GM12878 (cell line): ENCODE measurements at regions not wholly inside any gene's neighbourhood (a gene's known extent, or its start where the extent isn't known, plus 50 kb on each side); places are given as distances from the start of the nearest gene placed in this dataset.

Experiments used
- ATAC-seq: fragments of 200-7000 bp; cut with Tn5 transposase; 3 replicates; pipeline ENCODE4 v1.9.1; 2020; ENCODE audit warnings: mild to moderate bottlenecking, moderate library complexity
- BruUV-seq: library from RNA; stranded (reverse); fragments of 400-500 nt; replicated peaks from 2 replicates; lab custom pipeline; 2021; lab: Mats Ljungman, UMichigan
- CTCF ChIA-PET: fragments of 300-600 bp; sonication (Branson Sonifier 250); formaldehyde crosslinking; extraction: SDS; loops from one replicate; lab custom pipeline; 2021; ENCODE audit warnings: inconsistent platforms; lab: Yijun Ruan, JAX
- POLR2A ChIA-PET: fragments of 350-600 bp; formaldehyde crosslinking; extraction: SDS; loops from one replicate; lab custom pipeline; 2021; ENCODE audit warnings: inconsistent platforms; lab: Charles Lee
- RAD21 ChIA-PET: fragments of 300-600 bp; sonication (Branson Sonifier 250); formaldehyde crosslinking; loops from one replicate; lab custom pipeline; 2023; ENCODE audit warnings: antibody characterized with exemption; ENCODE audit not compliant: unreplicated experiment; lab: Charles Lee
- SMC1A ChIA-PET: fragments of 300-600 bp; sonication (Branson Sonifier 250); formaldehyde crosslinking; loops from one replicate; lab custom pipeline; 2023; ENCODE audit not compliant: unreplicated experiment, uncharacterized antibody; lab: Charles Lee
- DNase-seq: peaks from one replicate; pipeline ENCODE4 v3.0.0-alpha.2; 2011; ENCODE audit warnings: low read depth, low spot score
- FAIRE-seq: peaks from 3 replicates; lab custom pipeline; 2011; peaks lifted over from hg19 to GRCh38; lab: Jason Lieb, UNC
- H2AFZ ChIP-seq: 2 replicates; pipeline ENCODE4 v1.6.0; 2011; ENCODE audit warnings: low read depth, low read length, control low read depth; ENCODE audit not compliant: control insufficient read depth
- H3K27ac ChIP-seq: 2 replicates; pipeline ENCODE4 v1.5.1; 2011; ENCODE audit warnings: control low read depth; ENCODE audit not compliant: control insufficient read depth, insufficient read depth
- H3K27me3 ChIP-seq, 2 experiments: replicated peaks in 1 of 2; 2 replicates each; pipeline versions ENCODE4 v1.6.0 to v1.6.1; 2011; ENCODE audit warnings: low read length in 1 of 2; ENCODE audit not compliant: control insufficient read depth in 2 of 2, insufficient read depth in 2 of 2
- H3K36me3 ChIP-seq, 2 experiments: 2 replicates each; pipeline ENCODE4 v1.5.1; 2011; ENCODE audit warnings: low read length in 1 of 2; ENCODE audit not compliant: control insufficient read depth in 2 of 2, insufficient read depth in 2 of 2
- H3K4me1 ChIP-seq: 2 replicates; pipeline ENCODE4 v1.6.1; 2011; ENCODE audit warnings: mild to moderate bottlenecking, low read length, moderate library complexity, mixed read lengths; ENCODE audit not compliant: control insufficient read depth, insufficient read depth
- H3K4me2 ChIP-seq: 2 replicates; pipeline ENCODE4 v1.6.0; 2011; ENCODE audit warnings: control low read depth; ENCODE audit not compliant: control insufficient read depth, insufficient read depth
- H3K4me3 ChIP-seq: fragments of 200-600 bp; sonication (generic); 2 replicates; pipeline ENCODE4 v1.5.1; 2016
- H3K79me2 ChIP-seq: 2 replicates; pipeline ENCODE4 v1.6.0; 2011; ENCODE audit warnings: low read length; ENCODE audit not compliant: control insufficient read depth, insufficient read depth
- H3K9ac ChIP-seq: 2 replicates; pipeline ENCODE4 v1.8.0; 2011; ENCODE audit warnings: low read length, control low read depth, mixed read lengths; ENCODE audit not compliant: control insufficient read depth, insufficient read depth
- H3K9me3 ChIP-seq: replicated peaks from 3 replicates; pipeline ENCODE4 v1.5.1; 2011; ENCODE audit warnings: mild to moderate bottlenecking, low read length; ENCODE audit not compliant: control insufficient read depth, insufficient read depth
- H4K20me1 ChIP-seq: 2 replicates; pipeline ENCODE4 v1.6.0; 2011; ENCODE audit not compliant: control insufficient read depth, insufficient read depth
- CEBPZ ChIP-seq: fragments of 150-350 bp; IDR thresholded peaks from 2 replicates; pipeline ENCODE4 v1.6.1; 2016; ENCODE audit warnings: low read depth, low read length
- CHD1 ChIP-seq: IDR thresholded peaks from 2 replicates; pipeline ENCODE4 v1.6.1; 2012; ENCODE audit warnings: low read depth, low read length, improper control_type of control experiment
- CREB1 ChIP-seq: IDR thresholded peaks from 2 replicates; pipeline ENCODE4 v1.6.1; 2012; ENCODE audit warnings: low read depth, mild to moderate bottlenecking, inconsistent platforms
- E2F4 ChIP-seq: IDR thresholded peaks from 2 replicates; pipeline ENCODE4 v1.6.1; 2012; ENCODE audit warnings: low read depth, low read length, improper control_type of control experiment
- E2F8 ChIP-seq: fragments of 450-650 bp; IDR thresholded peaks from 2 replicates; pipeline ENCODE4 v1.6.1; 2018; ENCODE audit warnings: mild to moderate bottlenecking, low read depth, moderate library complexity; ENCODE audit not compliant: partially characterized antibody
- FOS ChIP-seq: IDR thresholded peaks from 3 replicates; pipeline ENCODE4 v1.6.1; 2011; ENCODE audit warnings: borderline replicate concordance; ENCODE audit not compliant: insufficient read length; ENCODE audit errors: extremely low read depth
- HCFC1 ChIP-seq: fragments of 150-350 bp; IDR thresholded peaks from 2 replicates; pipeline ENCODE4 v1.6.1; 2014; ENCODE audit warnings: low read length
- MXI1 ChIP-seq: fragments of 150-350 bp; IDR thresholded peaks from 2 replicates; pipeline ENCODE4 v1.6.1; 2011; ENCODE audit warnings: low read depth, mild to moderate bottlenecking, inconsistent platforms, low read length, improper control_type of control experiment
- NFIC ChIP-seq: IDR thresholded peaks from 2 replicates; pipeline ENCODE4 v1.6.1; 2012; ENCODE audit warnings: low read depth, mild to moderate bottlenecking, inconsistent platforms, low read length, moderate library complexity
- RAD51 ChIP-seq: fragments of 450-650 bp; IDR thresholded peaks from 2 replicates; pipeline ENCODE4 v1.6.1; 2016; ENCODE audit warnings: moderate library complexity, mild to moderate bottlenecking, inconsistent platforms
- RBBP5 ChIP-seq: fragments of 200-600 bp; sonication (generic); conservative IDR thresholded peaks from 2 replicates; pipeline ENCODE4 v1.6.1; 2016
- SMAD1 ChIP-seq: fragments of 450-650 bp; IDR thresholded peaks from 2 replicates; pipeline ENCODE4 v1.6.1; 2018; ENCODE audit warnings: mild to moderate bottlenecking, low read depth; ENCODE audit not compliant: partially characterized antibody
- SMARCA5 ChIP-seq: fragments of 450-650 bp; IDR thresholded peaks from 2 replicates; pipeline ENCODE4 v1.6.1; 2017; ENCODE audit warnings: mild to moderate bottlenecking
- WGBS: methylation state at CpG from one replicate; pipeline ENCODE4 v1.1.6; 2016; ENCODE audit warnings: low lambda C conversion rate; ENCODE audit not compliant: insufficient replicate concordance, insufficient coverage; ENCODE audit errors: missing lambda C conversion rate; 5-methylcytosine and 5-hydroxymethylcytosine counted together
- in situ Hi-C: fragments of 300-500 bp; cut with MboI; formaldehyde crosslinking; loops from 9 replicates; pipeline ENCODE4 v1.14.3; 2018; ENCODE audit warnings: mixed read lengths
- intact Hi-C: fragments of 100-400 bp; cut with micrococcal nuclease; formaldehyde crosslinking; loops from one replicate; pipeline ENCODE4 v1.14.2; 2022; ENCODE audit not compliant: unreplicated experiment

- no TSS peak for BruUV-seq
- intact Hi-C loops, result loop anchor here (10.0 kb wide), 1 partner anchor 414 kb away; no protein-coding TSS in a partner anchor
- no peaks in the 10 kb centered on the region for H3K9me3 ChIP-seq
- FAIRE-seq (no peak), ATAC-seq (no peak), DNase-seq (no peak)
- H2AFZ ChIP-seq, result no peak overlapping the region
- in situ Hi-C loops, result loop anchor here (10.0 to 25.0 kb wide), 2 partner anchors 514 to 706 kb away; no protein-coding TSS in a partner anchor
- H3K27ac ChIP-seq, result no peak overlapping the region
- CTCF ChIA-PET, result no interaction called here
- no peaks in the 10 kb centered on the region; a peak in 2 of 4 replicates for H3K27me3 ChIP-seq
- no peaks in the 10 kb centered on the region for H3K4me1 ChIP-seq
- no peaks in the 10 kb centered on the region for H3K36me3 ChIP-seq
- H3K4me2 ChIP-seq, result no peak overlapping the region
- WGBS, result 79% methylated on average over 6 of the region's 6 CpGs
- H3K79me2 ChIP-seq, result no peaks in the 10 kb centered on the region
- no peaks in the 10 kb centered on the region for H4K20me1 ChIP-seq
- POLR2A ChIA-PET, result no interaction called here
- H3K4me3 ChIP-seq, result no peak overlapping the region
- RAD21 ChIA-PET, result no interaction called here
- no peak overlapping the region for H3K9ac ChIP-seq
- SMC1A ChIA-PET, result interaction anchor here (1.5 kb wide), 1 partner anchor 9 kb away, joined by 3 read pairs; no protein-coding TSS in a partner anchor
- TF ChIP-seq HCFC1, result no peak
- no peak for TF ChIP-seq SMARCA5
- no peak for TF ChIP-seq RBBP5
- no peak for TF ChIP-seq FOS
- no peak for TF ChIP-seq CHD1
- TF ChIP-seq E2F8, result no peak
- TF ChIP-seq NFIC, result no peak
- no peak for TF ChIP-seq E2F4
- TF ChIP-seq SMAD1, result no peak
- TF ChIP-seq MXI1, result no peak
- no peak for TF ChIP-seq CEBPZ
- TF ChIP-seq RAD51, result no peak
- TF ChIP-seq CREB1, result no peak
These were observed 68.7 kb downstream of the SERPINA3 start for GRCh38 chr14:94680862-94681288.
